SKM-1 treated with dmso at 0.1 percent for 144 hours (cell line): ENCODE measurements at regions not wholly inside any gene's neighbourhood (a gene's known extent, or its start where the extent isn't known, plus 50 kb on each side); places are given as distances from the start of the nearest gene placed in this dataset.

ENCODE experiments used
- DNase-seq: peaks from one replicate; lab custom pipeline; 2025; ENCODE audit not compliant: unreplicated experiment; lab: John Stamatoyannopoulos, UW

GRCh38 chr3:72408983-72409779 is 439.1 kb downstream of the SHQ1 start:
- no peak for DNase-seq

DNA sequence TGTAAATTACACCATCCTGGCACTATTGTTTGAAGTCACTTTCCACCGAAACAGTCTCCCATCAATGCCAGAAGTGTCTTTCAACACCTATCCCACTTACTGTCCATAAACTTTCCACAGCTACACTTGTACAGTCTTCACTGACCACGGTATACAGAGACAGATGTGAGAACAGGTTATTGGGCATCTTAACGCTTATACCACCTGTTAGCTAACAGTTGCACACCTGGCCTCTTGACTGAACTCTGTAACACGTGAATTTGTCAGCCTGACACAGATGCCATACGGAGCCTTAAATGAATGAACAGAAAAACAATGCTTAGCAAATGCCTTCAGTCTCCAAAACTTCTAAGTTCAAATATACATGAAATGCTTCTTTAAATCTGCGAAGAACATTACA is 440.5 kb downstream of the SHQ1 start:
- no peak for DNase-seq

DNA sequence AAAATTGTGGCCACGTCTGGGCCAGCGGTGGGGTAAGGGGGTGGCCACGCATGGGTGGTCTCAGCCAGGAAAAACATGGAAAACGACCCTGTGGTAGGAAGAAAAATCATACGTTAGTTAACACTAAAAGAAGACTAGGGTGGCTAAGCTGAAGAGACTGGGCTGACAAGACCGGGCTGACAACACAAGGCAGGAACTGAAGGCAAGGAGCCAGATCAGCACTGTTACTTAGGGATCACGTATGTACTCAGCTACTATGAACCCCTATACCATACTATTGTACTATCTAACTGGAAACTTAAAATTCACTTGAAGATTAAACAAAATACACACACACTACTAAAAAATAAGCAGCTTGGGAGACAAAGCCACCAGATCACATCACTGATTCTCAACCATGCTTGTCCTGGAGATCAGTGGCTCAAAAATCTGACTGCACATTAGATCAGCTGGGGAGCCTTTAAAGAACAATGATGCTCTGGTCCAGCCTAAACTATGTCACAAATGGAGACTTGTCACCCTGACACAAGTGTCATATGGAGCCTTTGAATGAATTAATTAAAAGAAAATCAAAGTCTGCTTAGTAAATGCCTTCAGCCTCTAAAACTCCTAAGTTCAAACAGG is 442.2 kb downstream of the SHQ1 start:
- no peak for DNase-seq

GRCh38 chr3:72401005-72401545 is 447.2 kb downstream of the SHQ1 start:
- DNase-seq, result no peak

GRCh38 chr3:72398781-72399180 is 449.5 kb downstream of the SHQ1 start:
- DNase-seq, result no peak

DNA sequence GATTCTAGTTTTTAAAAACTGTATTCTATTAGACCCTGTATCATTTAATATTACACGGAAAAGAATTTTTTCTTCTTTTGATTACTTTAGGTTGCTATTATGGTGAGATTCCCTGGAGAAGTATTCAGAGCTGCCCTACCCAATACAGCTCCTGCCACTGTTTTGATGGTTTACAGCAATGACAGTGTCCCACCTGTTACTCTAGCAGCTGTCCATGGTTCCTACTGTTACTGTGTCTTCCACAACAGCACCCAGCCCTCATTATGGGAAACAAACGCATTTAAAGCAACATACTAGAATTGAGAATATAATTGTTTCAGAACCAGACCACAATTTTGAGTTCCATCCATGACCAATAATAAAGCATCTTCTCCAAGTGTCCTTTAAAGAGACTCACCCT is 450.7 kb downstream of the SHQ1 start:
- no peak for DNase-seq

GRCh38 chr3:72396899-72397298 is 451.3 kb downstream of the SHQ1 start:
- DNase-seq, result no peak

DNA sequence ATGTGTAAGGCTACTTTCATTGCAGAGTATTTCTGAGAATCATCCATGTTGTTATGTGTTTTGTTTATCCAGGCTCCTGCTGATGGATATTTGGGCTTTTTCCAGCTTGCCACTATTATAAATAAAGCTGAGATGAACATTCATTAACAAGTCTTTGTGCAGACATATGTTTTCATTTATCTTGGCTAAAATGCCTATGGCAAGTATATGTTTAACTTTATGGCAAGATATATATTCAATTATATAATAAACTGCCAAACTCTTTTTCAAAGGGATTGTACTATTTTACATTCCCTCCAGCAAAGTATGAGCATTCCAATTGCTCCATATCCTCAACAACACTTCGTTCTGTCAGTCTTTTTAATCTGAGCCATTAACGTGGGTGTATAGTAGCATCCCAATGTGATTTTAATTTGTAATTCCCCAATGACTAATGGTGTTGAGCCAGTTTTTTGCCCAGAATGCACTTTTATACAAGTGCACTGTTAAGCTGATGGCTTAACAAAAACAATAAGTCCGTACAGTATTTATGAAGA is 452.4 kb downstream of the SHQ1 start:
- DNase-seq, result no peak

GRCh38 chr3:72393455-72393854 is 454.8 kb downstream of the SHQ1 start:
- DNase-seq, result no peak

DNA sequence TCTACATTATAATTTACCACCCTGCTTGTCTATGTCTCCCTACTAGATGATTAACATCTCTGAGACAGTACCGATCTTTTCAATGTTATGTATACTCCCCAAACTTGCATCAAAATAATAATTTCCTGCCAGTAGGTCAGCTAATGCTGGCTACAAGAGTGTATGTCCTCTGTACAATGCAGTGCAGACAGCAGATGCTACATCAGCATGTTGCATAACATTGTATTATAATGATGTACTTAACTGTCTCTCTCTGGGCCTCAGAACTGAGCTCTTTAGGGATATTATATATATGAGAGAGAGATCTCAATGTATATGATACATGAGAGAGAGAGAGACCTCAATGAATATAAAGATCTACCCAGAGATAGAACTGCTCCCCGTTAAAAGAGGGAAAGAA is 456.6 kb downstream of the SHQ1 start:
- no peak for DNase-seq

GRCh38 chr3:72390841-72391240 is 457.4 kb downstream of the SHQ1 start:
- DNase-seq, result no peak

DNA sequence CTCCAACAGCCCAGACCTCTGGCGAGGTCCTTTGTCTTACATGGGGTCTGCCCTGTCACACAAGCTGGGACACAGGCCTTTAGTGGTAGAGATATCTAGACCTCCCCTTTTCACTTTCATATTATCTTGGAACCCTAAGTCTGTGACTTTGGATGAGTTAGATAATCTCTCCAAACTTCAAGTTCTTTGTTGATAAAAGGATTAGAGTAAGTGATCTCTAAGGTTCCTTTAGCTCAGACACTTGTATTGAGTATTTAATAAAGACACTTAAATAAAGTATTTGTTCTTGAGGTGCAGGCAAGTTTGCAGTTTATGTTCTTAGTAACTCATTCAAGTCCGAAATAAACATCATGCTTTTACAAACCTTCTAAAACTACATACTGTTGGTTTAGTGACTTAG is 459.6 kb downstream of the SHQ1 start:
- no peak for DNase-seq

GRCh38 chr3:72388117-72388516 is 460.1 kb downstream of the SHQ1 start:
- DNase-seq, result no peak

DNA sequence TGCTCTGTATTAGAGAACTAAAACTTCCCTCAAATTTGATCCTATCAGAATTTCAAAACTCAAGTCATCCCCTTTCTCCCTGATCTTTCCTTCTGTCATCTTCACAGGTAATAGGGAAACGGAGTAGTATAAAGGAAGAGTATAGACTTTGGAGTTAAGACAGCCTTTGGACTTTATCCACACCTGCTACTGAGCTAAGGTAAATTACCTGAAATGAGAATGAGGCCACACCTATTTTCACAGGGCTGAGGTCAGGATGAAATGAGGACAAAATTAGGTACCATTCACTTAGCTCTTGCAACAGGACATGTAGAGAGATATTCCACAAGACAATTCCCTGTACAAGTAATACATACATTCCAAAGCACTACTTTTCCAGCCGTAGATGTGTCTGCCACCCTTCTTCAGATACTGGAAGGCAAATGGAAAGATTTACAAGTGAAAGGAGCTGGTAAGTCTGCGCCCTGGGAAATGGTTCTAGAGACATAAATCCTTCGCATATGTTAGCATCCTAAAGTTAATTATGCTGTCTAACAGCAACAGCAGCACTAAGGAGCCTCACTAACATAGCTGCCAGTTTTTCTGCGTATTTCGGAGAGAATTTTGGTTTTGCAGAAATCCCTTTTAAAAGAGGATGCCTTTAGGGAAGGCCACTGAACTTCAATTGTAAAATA is 461.8 kb downstream of the SHQ1 start:
- no peak for DNase-seq

- DNase-seq, result no peak
Observed at GRCh38 chr3:72385167-72385566, 463.1 kb downstream of the SHQ1 start.

- no peak for DNase-seq
Observed at GRCh38 chr3:72384602-72385001, 463.6 kb downstream of the SHQ1 start.

GRCh38 chr3:72383883-72384282 is 464.4 kb downstream of the SHQ1 start:
- no peak for DNase-seq

- no peak for DNase-seq
Observed at GRCh38 chr3:72383230-72383629, 465.0 kb downstream of the SHQ1 start.

GRCh38 chr3:72382460-72382859 is 465.8 kb downstream of the SHQ1 start:
- DNase-seq, result no peak

GRCh38 chr3:72381584-72381983 is 466.7 kb downstream of the SHQ1 start:
- DNase-seq, result no peak

DNA sequence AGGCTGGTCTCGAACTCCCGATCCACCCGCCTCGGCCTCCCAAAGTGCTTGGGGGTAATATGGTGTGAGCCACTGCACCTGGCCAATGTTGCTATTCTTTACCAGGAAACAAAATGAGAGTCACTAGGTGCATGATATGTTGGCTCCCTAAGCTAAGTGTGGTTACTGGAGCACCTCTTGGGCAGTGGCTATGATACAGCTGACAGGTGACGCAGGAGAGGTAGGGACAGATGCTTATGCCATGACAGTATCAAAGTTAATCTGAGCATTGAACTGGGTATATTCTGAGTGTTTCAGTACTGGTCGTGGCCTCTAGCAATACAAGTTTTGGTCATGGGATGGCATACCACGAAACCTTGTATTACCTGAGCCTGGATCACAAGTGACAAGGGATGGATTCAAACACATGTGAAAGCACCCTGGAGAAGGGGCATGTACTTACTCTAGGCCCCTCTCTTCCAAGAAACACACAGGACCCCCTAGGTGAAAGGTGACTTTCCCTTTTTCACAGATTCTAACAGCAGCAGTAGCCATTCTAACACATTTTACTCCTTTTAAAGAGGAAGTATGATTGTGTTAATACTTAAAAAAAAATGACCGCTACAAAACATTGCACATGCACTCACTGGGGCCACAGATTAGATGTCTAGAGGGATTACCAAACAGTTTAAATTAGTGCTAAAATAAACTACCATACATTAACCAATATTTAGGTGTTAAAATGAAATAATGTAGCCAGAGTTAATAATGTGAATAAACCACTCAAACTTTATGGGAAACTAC is 467.3 kb downstream of the SHQ1 start:
- DNase-seq, result no peak
